DOHH2 (cell line): ENCODE measurements at regions not wholly inside any gene's neighbourhood (a gene's known extent, or its start where the extent isn't known, plus 50 kb on each side); places are given as distances from the start of the nearest gene placed in this dataset.

Experiments used
- H3F3A ChIP-seq: fragments of 200-600 bp; sonication (generic), shearing (Covaris generic); 2 replicates; pipeline ENCODE4 v1.6.0; 2016; ENCODE audit warnings: antibody characterized with exemption, mild to moderate bottlenecking; ENCODE audit not compliant: control insufficient read depth, insufficient read depth
- H3K27ac ChIP-seq: fragments of 200-600 bp; sonication (generic); 2 replicates; pipeline ENCODE4 v1.5.1; 2014; ENCODE audit warnings: low read depth, mild to moderate bottlenecking, low read length, moderate library complexity
- H3K27me3 ChIP-seq: fragments of 200-600 bp; sonication (generic); 2 replicates; pipeline ENCODE4 v1.6.1; 2014; ENCODE audit warnings: mild to moderate bottlenecking, low read length, mixed read lengths; ENCODE audit not compliant: control insufficient read depth
- H3K36me3 ChIP-seq: fragments of 200-600 bp; sonication (generic); 2 replicates; pipeline ENCODE4 v1.6.1; 2014; ENCODE audit warnings: mild to moderate bottlenecking, low read length, moderate library complexity, mixed read lengths; ENCODE audit not compliant: control insufficient read depth
- H3K4me1 ChIP-seq: fragments of 200-600 bp; sonication (generic); 2 replicates; pipeline ENCODE4 v1.6.1; 2014; ENCODE audit warnings: mild to moderate bottlenecking, low read length, mixed read lengths; ENCODE audit not compliant: control insufficient read depth
- H3K4me2 ChIP-seq: fragments of 200-600 bp; sonication (generic); 2 replicates; pipeline ENCODE4 v1.6.0; 2014; ENCODE audit warnings: mild to moderate bottlenecking, low read length, moderate library complexity
- H3K4me3 ChIP-seq: fragments of 200-600 bp; sonication (generic); 2 replicates; pipeline ENCODE4 v1.5.1; 2014; ENCODE audit warnings: mild to moderate bottlenecking, low read length, mixed read lengths
- H3K79me2 ChIP-seq: fragments of 200-600 bp; sonication (generic); 2 replicates; pipeline ENCODE4 v1.6.1; 2014; ENCODE audit warnings: mild to moderate bottlenecking, low read length, mixed read lengths; ENCODE audit not compliant: control insufficient read depth
- H3K9me2 ChIP-seq: fragments of 200-600 bp; sonication (generic); replicated peaks from 2 replicates; pipeline ENCODE4 v1.6.1; 2014; ENCODE audit warnings: mild to moderate bottlenecking, low read length, mixed read lengths; ENCODE audit not compliant: control insufficient read depth
- H3K9me3 ChIP-seq: fragments of 200-600 bp; sonication (generic); 2 replicates; pipeline ENCODE4 v1.6.1; 2014; ENCODE audit warnings: antibody characterized with exemption, low read length, mixed read lengths; ENCODE audit not compliant: control insufficient read depth, insufficient read depth
- H4K20me1 ChIP-seq: fragments of 200-600 bp; sonication (generic); 2 replicates; pipeline ENCODE4 v1.6.0; 2014; ENCODE audit warnings: low read depth, mild to moderate bottlenecking, antibody characterized with exemption, low read length, moderate library complexity; ENCODE audit not compliant: control insufficient read depth, insufficient read depth
- EZH2phosphoT487 ChIP-seq: fragments of 200-600 bp; sonication (generic); IDR thresholded peaks from 2 replicates; pipeline ENCODE4 v1.6.1; 2017; ENCODE audit warnings: borderline replicate concordance, mild to moderate bottlenecking, antibody characterized with exemption, low read length, moderate library complexity, mixed read lengths
- TF ChIP-seq, protein P1 (sequence below): fragments of 200-600 bp; sonication (generic); IDR thresholded peaks from one replicate; pipeline ENCODE4 v1.5.1; 2014; ENCODE audit warnings: antibody characterized with exemption, mild to moderate bottlenecking, low read depth, low read length; ENCODE audit not compliant: poor library complexity, severe bottlenecking

GRCh38 chr2:138237667-138238384 is 263.7 kb upstream of the SPOPL start:
- H4K20me1 ChIP-seq = no peaks in the 10 kb centered on the region
- H3K4me3 ChIP-seq = no peak overlapping the region
- no peaks in the 10 kb centered on the region for H3F3A ChIP-seq
- no peaks in the 10 kb centered on the region for H3K79me2 ChIP-seq
- H3K27me3 ChIP-seq = no peaks in the 10 kb centered on the region
- no peak overlapping the region for H3K4me2 ChIP-seq
- no peaks in the 10 kb centered on the region for H3K9me2 ChIP-seq
- no peak for TF ChIP-seq EZH2phosphoT487
- TF ChIP-seq, protein P1, sequence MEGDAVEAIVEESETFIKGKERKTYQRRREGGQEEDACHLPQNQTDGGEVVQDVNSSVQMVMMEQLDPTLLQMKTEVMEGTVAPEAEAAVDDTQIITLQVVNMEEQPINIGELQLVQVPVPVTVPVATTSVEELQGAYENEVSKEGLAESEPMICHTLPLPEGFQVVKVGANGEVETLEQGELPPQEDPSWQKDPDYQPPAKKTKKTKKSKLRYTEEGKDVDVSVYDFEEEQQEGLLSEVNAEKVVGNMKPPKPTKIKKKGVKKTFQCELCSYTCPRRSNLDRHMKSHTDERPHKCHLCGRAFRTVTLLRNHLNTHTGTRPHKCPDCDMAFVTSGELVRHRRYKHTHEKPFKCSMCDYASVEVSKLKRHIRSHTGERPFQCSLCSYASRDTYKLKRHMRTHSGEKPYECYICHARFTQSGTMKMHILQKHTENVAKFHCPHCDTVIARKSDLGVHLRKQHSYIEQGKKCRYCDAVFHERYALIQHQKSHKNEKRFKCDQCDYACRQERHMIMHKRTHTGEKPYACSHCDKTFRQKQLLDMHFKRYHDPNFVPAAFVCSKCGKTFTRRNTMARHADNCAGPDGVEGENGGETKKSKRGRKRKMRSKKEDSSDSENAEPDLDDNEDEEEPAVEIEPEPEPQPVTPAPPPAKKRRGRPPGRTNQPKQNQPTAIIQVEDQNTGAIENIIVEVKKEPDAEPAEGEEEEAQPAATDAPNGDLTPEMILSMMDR = no peak
- no peaks in the 10 kb centered on the region for H3K4me1 ChIP-seq
- no peaks in the 10 kb centered on the region for H3K9me3 ChIP-seq
- H3K27ac ChIP-seq = no peak overlapping the region
- H3K36me3 ChIP-seq = no peaks in the 10 kb centered on the region

GRCh38 chr2:138238908-138239307 is 262.7 kb upstream of the SPOPL start:
- H3F3A ChIP-seq = no peaks in the 10 kb centered on the region
- no peak overlapping the region for H3K4me3 ChIP-seq
- H3K9me3 ChIP-seq = no peaks in the 10 kb centered on the region
- TF ChIP-seq, protein P1 = no peak
- TF ChIP-seq EZH2phosphoT487 = no peak
- H3K36me3 ChIP-seq = no peaks in the 10 kb centered on the region
- no peaks in the 10 kb centered on the region for H3K27me3 ChIP-seq
- no peak overlapping the region for H3K27ac ChIP-seq
- no peak overlapping the region for H3K4me2 ChIP-seq
- no peaks in the 10 kb centered on the region for H3K79me2 ChIP-seq
- H3K4me1 ChIP-seq = no peaks in the 10 kb centered on the region
- no peaks in the 10 kb centered on the region for H3K9me2 ChIP-seq
- no peaks in the 10 kb centered on the region for H4K20me1 ChIP-seq

GRCh38 chr2:138239902-138240491 is 261.6 kb upstream of the SPOPL start:
- H4K20me1 ChIP-seq = no peaks in the 10 kb centered on the region
- no peak overlapping the region for H3K4me2 ChIP-seq
- H3K9me2 ChIP-seq = no peaks in the 10 kb centered on the region
- no peaks in the 10 kb centered on the region for H3F3A ChIP-seq
- no peaks in the 10 kb centered on the region for H3K9me3 ChIP-seq
- H3K79me2 ChIP-seq = no peaks in the 10 kb centered on the region
- H3K4me1 ChIP-seq = no peaks in the 10 kb centered on the region
- no peak overlapping the region for H3K4me3 ChIP-seq
- H3K27ac ChIP-seq = no peak overlapping the region
- TF ChIP-seq, protein P1 = no peak
- TF ChIP-seq EZH2phosphoT487 = no peak
- no peaks in the 10 kb centered on the region for H3K36me3 ChIP-seq
- no peaks in the 10 kb centered on the region for H3K27me3 ChIP-seq
